ENCODE measurements at regions not wholly inside any gene's neighbourhood (a gene's known extent, or its start where the extent isn't known, plus 50 kb on each side); places are given as distances from the start of the nearest gene placed in this dataset.
A peak's percentile ranks its signal among the peaks of the same experiment; 100 is the strongest.

- POLR2A ChIA-PET = interaction anchor here (0.8 kb wide), 1 partner anchor 10 kb away, joined by 3 read pairs; no protein-coding TSS in a partner anchor
Observed at GRCh38 chr19:28878862-28879566, 333.9 kb downstream of the UQCRFS1 start.

GRCh38 chr19:28876609-28877123, 336.3 kb downstream of the UQCRFS1 start:
- POLR2A ChIA-PET = no interaction called here
- Mint-ChIP-seq H3K4me1 (peaks cover 29% of the 10 kb centered on the region), H3K27ac (no peak overlapping the region), H3K4me3 (no peak overlapping the region), H3K36me3 (no peaks in the 10 kb centered on the region), H3K9me3 (no peaks in the 10 kb centered on the region), H3K27me3 (ENCODE audit: low read depth) (peaks cover 14% of the 10 kb centered on the region)
- CTCF ChIA-PET = interaction anchor here (3.5 kb wide), 1 partner anchor 140 kb away, joined by 95 read pairs; no protein-coding TSS in a partner anchor
- no peak for ATAC-seq
- DNase-seq (ENCODE audit: low spot score) = no peak
- TF ChIP-seq HMGXB4 (CRISPR knock-in tag; IDR thresholded peaks at IDR 0.05) (no peak), FOXJ3 (CRISPR knock-in tag; IDR thresholded peaks at IDR 0.05; ENCODE audit: borderline replicate concordance) (no peak), EMX1 (CRISPR knock-in tag; IDR thresholded peaks at IDR 0.05) (no peak), KAT7 (CRISPR knock-in tag; IDR thresholded peaks at IDR 0.05; ENCODE audit: borderline replicate concordance) (no peak), ZNF512 (CRISPR knock-in tag; IDR thresholded peaks at IDR 0.05; ENCODE audit: borderline replicate concordance) (no peak), SMAD3 (CRISPR knock-in tag; IDR thresholded peaks at IDR 0.05; ENCODE audit: borderline replicate concordance) (no peak), ZNF532 (CRISPR knock-in tag; IDR thresholded peaks at IDR 0.05; ENCODE audit: borderline replicate concordance) (no peak), PRRX2 (CRISPR knock-in tag; IDR thresholded peaks at IDR 0.05) (no peak), TEAD1 (CRISPR knock-in tag; IDR thresholded peaks at IDR 0.05) (no peak), CTCF (IDR thresholded peaks at IDR 0.05) (no peak), GRHL2 (CRISPR knock-in tag; IDR thresholded peaks at IDR 0.05; ENCODE audit: insufficient replicate concordance, severe bottlenecking) (no peak), FOXP4 (CRISPR knock-in tag; IDR thresholded peaks at IDR 0.05) (no peak), ELF4 (CRISPR knock-in tag; IDR thresholded peaks at IDR 0.05; ENCODE audit: low read depth) (no peak)

More at GRCh38 chr19:28878862-28879566, 333.9 kb downstream of the UQCRFS1 start:
- Mint-ChIP-seq H3K36me3 (no peaks in the 10 kb centered on the region), H3K27me3 (ENCODE audit: low read depth) (peaks cover 19% of the 10 kb centered on the region), H3K4me1 (peaks cover 52% of the 10 kb centered on the region), H3K9me3 (no peaks in the 10 kb centered on the region), H3K4me3 (no peak overlapping the region), H3K27ac (no peak overlapping the region)
- no peak for TF ChIP-seq USF1 (CRISPR knock-in tag; IDR thresholded peaks at IDR 0.05)
- TF ChIP-seq CTCF (IDR thresholded peaks at IDR 0.05) = peak; percentile 82
- CTCF ChIA-PET = interaction anchor here (0.6 to 3.5 kb wide), 40 partner anchors 9 to 913 kb away, joined by 3 to 95 read pairs (median 4); no protein-coding TSS in a partner anchor
- ATAC-seq (peak; percentile 62), DNase-seq (ENCODE audit: low spot score) (peak; percentile 76)

Data from WTC11 (cell line).